NCI-H2196 treated with DMSO at 0.1 percent for 48 hours (cell line): ENCODE measurements at regions not wholly inside any gene's neighbourhood (a gene's known extent, or its start where the extent isn't known, plus 50 kb on each side); places are given as distances from the start of the nearest gene placed in this dataset.

ENCODE experiments used
- DNase-seq: peaks from one replicate; lab custom pipeline; 2025; ENCODE audit not compliant: unreplicated experiment; lab: John Stamatoyannopoulos, UW

GRCh38 chr6:81484251-81484650 lies 268.2 kb downstream of the TENT5A start:
- no peak for DNase-seq

- DNase-seq, result no peak
Observed at GRCh38 chr6:81480139-81480538, 272.3 kb downstream of the TENT5A start.

- DNase-seq, result no peak
Observed at GRCh38 chr6:81476881-81477280, 275.6 kb downstream of the TENT5A start.

GRCh38 chr6:81475646-81476045 lies 276.8 kb downstream of the TENT5A start:
- DNase-seq, result no peak

GRCh38 chr6:81465859-81466258 lies 286.6 kb downstream of the TENT5A start:
- no peak for DNase-seq

GRCh38 chr6:81456416-81456815 lies 296.1 kb downstream of the TENT5A start:
- no peak for DNase-seq

- no peak for DNase-seq
Observed at GRCh38 chr6:81455641-81456040, 296.8 kb downstream of the TENT5A start.

- peak; percentile 74 for DNase-seq
Observed at GRCh38 chr6:81451787-81452186, 300.7 kb downstream of the TENT5A start.

GRCh38 chr6:81450180-81450579 lies 302.3 kb downstream of the TENT5A start:
- DNase-seq, result no peak

- DNase-seq, result no peak
Observed at GRCh38 chr6:81446509-81446908, 306.0 kb downstream of the TENT5A start.

- DNase-seq, result no peak
Observed at GRCh38 chr6:81439417-81439816, 313.1 kb downstream of the TENT5A start.

GRCh38 chr6:81436990-81437389 lies 315.5 kb downstream of the TENT5A start:
- DNase-seq, result no peak

GRCh38 chr6:81413306-81413705 lies 339.2 kb downstream of the TENT5A start:
- DNase-seq, result no peak

GRCh38 chr6:81401970-81402690 lies 350.4 kb downstream of the TENT5A start:
- no peak for DNase-seq

- no peak for DNase-seq
Observed at GRCh38 chr6:81396916-81397315, 355.6 kb downstream of the TENT5A start.

GRCh38 chr6:81387163-81387562 lies 365.3 kb downstream of the TENT5A start:
- no peak for DNase-seq

GRCh38 chr6:81384921-81385320 lies 367.6 kb downstream of the TENT5A start:
- no peak for DNase-seq

GRCh38 chr6:81383472-81383871 lies 369.0 kb downstream of the TENT5A start:
- DNase-seq, result no peak

- DNase-seq, result no peak
Observed at GRCh38 chr6:81382852-81383251, 369.6 kb downstream of the TENT5A start.

GRCh38 chr6:81381382-81381916 lies 371.0 kb downstream of the TENT5A start:
- DNase-seq, result no peak

GRCh38 chr6:81380718-81381338 lies 371.7 kb downstream of the TENT5A start:
- no peak for DNase-seq

GRCh38 chr6:81376745-81377144 lies 375.7 kb downstream of the TENT5A start:
- no peak for DNase-seq

GRCh38 chr6:81373414-81373813 lies 379.1 kb downstream of the TENT5A start:
- no peak for DNase-seq
